Stimulated activated CD8-positive, alpha-beta memory T cell treated with anti-CD3 and anti-CD28 coated beads, Interleukin-7, amount 100 ng/mL, for 4 hours (primary cell): ENCODE measurements at regions not wholly inside any gene's neighbourhood (a gene's known extent, or its start where the extent isn't known, plus 50 kb on each side); places are given as distances from the start of the nearest gene placed in this dataset.
"Not testable (repeated sequence)": the region's sequence is repeated elsewhere in the genome, so short reads cannot be mapped to it uniquely, and the experiment has no call there.

Experiments used
- DNase-seq, 2 donors: peaks; one replicate each; pipeline ENCODE4 v3.0.0-alpha.2; 2020; ENCODE audit warnings: low read depth in 2 of 2

DNA sequence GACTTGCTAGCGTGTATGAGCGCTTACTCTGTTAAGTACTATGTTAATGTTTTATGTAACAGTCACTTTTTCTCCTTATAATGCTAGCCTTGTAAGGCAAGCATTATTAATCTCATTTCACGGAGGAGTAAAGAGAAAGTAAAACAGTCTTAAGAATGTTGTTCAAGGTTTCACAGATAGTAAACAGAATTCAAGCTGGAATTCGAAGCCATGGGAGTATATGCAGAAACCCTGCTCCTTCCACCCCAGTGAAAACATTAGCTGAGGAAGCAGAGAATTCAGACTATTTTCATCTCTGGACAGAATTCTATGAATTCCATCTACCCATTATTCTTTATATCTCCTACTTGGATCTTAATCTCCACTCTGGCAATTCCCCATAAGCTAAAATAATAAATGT, 1028.3 kb upstream of the WWC1 start:
- no peak for DNase-seq

DNA sequence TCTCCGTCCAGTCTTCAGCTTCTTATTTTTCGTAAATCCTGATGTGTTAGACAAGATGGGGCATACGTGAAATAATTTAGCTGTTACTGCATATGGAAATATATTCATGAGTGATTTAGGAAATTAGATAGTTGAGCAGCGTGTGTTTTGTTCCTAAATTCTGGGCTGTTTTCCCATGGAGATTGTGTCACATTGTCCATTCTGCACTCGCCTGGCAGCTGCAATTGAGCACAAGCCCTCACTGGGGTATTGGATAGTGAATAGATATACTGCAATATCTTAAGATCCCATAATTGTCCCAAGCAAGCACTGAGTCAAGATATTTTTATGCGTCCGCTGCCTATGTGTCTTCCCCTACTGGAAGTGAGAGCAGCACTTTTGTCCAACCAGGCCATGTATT, 1027.1 kb upstream of the WWC1 start:
- DNase-seq = no peak

DNA sequence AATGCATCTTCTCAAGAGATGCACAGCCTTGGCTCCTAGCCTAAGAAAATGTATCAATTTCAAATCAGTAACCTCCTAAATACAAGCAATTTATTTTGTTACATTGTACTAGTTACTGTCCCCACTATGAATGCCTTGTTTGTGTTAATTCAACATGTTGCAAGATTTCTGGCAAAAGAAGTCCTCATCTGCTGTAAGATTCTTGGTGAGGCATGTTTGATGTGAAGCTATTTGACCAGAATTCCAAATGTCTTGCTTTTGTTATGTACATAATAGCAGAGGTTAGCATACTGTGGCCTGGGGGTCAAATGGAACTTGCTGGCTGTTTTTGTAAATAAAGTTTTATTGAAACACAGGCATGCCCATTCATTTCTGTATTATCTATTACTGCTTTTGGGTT, 1023.1 kb upstream of the WWC1 start:
- no peak for DNase-seq

DNA sequence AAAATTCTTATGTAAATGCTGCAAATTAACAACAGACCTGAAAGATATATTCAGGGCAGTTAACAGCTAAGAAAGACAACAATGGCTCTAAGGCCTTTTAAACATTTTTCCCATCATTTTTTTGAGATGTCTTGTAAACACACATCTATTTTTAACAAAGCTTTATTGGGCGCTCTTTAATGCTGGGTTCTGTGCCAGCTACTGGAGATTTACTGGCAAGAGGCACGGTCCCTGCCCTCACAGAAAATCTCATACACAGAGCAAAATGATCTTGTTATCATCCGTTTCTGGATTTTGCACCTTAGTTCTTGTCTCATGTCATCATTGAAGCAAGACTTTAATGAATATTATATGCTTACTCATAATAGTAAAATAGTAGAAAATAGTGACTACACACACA, 1022.3 kb upstream of the WWC1 start:
- DNase-seq = no peak

DNA sequence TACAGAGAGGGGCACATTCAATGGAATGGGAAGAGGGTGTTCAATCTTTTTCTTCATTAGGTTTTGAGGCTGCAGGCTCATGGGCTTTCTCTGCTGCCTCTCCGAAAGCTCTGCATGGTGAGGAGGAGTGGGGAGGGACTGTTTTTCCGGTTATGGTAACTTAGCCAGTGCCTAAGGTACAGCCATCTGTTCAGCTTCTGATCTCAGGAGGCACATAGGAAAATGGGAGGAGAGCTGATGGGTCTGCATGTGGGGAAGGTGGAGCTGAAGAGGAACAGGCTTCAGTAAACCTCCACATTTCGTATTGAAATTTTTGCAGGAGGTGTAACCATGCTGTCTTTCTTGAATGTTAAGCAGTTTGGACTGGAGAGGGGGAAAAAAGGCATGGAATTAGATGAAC, 1020.4 kb upstream of the WWC1 start:
- no peak for DNase-seq

DNA sequence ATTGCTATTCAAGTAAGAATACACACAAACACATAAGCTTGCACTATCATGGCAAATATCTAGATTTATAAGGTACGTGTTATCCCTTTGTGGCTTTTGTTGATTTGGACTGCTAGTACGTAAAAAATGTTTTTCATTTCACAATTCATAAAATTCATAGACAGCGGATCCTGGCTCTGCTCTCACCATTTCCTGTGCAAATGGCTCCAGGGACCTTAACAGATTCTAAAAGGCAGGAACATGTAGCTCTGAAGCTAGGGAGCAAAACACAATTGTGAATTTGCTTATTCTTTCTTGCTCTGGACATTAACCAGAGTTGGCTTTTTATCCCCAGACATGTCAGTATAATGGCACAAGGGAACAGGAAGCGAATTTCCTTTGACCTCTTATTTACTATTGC, 1019.9 kb upstream of the WWC1 start:
- no peak for DNase-seq

DNA sequence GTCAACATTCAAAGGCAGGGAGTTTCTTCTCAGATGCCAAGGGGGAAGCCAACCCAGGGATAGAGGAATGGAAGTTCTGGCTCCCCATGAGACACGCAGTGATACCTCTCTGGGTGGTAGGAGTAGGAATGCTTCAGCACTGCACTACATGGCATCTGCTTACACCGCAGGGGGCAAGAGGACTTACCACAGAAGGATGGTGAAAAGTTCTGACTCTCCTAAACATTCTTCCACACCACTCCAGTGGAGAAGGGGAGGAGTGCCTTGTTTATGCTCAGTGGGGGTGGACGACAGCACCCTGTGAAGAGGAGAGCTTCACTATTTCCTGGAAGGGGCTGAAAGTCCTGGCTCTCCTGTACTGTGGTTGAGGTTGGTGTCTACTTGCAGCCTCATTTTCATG, 1011.3 kb upstream of the WWC1 start:
- no peak for DNase-seq

DNA sequence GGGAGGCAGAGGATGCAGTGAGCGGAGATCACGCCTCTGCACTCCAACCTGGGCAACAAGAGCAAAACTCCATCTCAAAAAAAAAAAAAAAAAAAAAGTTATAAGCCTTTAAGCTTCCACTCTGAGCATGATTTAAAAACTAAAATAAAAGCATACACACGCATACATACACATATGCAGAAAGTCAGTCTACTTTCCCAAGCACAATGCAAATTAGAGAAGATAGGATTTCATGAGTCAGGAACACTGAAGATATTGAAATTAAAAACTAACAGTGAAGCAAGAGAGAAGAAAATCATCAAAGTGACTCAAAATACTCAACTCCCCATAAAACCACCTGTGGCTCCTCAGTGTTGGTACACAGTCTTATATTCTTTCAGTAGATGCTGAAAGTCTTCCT, 1009.5 kb upstream of the WWC1 start:
- no peak for DNase-seq

DNA sequence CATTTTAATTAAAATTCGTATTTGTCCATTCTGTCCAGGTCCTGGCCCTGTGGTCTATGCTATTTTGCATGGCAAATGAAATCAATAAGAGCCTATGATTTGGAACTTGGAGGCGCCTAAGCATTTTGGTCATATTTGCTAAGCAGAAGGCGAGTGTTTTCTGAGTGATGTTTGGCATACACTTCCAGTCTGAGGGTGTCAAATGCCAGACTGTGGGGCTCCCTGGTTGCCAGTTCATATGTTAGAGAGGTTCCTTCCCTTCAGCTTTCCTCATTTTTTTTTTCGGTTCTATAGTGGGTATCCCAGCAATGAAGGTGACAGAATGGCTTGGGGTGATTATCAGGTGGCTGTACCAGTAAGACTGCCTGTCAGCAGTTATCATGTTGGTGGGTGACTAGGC, 1007.8 kb upstream of the WWC1 start:
- DNase-seq = no peak

DNA sequence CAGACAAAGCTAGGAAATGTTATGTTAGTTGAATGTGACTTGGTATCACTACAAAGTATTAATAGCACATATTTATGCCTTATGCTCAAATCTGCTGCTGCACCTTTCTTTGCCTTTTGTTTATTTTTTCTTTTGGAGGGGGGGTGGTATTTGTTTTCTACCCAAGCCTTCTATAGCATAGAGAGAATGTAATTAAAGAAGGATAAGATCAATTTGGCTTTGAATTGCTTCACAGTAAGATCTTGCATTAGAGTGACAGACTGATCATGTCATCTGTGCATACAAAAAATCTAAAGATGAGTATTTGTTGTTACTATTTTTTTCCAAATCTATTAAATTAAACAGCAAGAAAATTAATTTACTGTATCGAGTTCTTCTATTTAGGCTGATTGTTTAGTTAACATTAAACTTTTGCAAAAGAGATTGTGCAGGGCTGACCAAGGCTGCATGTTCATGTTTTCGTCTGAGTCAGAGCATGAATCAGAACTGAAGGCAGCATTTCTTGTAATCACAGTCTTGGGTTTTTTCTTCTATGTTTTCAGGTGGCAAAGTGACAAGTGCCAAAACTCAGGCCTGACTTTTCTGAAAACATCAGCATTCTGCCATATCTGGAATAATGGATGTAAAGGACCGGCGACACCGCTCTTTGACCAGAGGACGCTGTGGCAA, 1007.1 kb upstream of the WWC1 start:
- no peak for DNase-seq

DNA sequence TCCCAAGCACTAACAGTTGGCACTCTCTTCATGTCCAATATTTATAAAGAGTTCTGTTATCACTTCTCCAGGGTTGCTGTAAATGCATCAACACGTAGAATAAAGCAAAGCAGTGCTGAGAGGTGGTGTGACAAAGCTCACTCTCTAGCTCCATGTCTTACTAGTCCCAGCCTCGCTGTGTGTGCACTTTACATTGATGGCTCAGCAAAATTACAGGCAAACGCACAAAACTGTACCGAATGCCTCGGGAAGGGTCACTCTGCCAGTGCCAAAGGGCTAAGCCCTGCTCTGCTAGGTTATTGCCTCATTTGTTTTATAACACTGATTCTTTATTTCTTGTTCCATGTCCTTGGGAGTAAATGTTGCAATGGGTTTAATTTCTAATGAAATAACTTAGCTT, 1005.9 kb upstream of the WWC1 start:
- DNase-seq = no peak

DNA sequence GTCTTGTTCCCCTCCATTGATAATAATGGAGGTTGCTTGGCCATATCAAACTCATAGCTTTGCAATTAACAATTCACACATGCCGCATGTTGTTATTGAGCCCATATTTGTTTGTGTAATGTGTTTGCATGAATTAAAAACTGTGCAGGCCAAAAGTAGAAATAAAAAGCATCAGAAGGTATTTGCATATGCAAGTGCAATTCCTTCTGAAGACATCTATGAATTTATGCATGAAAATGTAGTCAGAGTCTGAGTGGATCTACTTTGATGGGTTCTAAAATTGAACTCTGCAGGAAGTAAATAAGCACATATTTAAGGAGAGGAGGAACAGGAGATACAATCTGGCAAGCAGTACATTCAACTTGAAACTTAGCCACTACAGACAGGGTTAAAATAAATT, 1004.6 kb upstream of the WWC1 start:
- DNase-seq = no peak

DNA sequence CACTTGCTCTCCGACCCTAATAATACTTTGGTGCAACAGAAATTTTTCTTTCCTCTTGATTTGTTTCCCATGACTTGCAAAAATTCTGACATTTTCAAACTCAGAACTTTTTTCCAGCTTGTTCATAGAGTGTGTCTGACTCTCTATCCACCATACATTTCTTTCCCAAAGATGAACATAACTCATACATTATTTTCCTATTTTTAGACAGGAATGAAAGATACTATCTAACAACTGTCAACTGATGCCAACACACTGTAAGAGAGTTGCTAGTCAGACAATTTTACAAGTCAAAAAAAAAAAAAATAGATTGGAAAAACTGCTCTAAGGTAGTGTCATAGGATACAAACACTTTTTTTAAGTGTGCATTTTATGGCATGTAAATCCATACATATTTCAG, 1001.0 kb upstream of the WWC1 start:
- no peak for DNase-seq

DNA sequence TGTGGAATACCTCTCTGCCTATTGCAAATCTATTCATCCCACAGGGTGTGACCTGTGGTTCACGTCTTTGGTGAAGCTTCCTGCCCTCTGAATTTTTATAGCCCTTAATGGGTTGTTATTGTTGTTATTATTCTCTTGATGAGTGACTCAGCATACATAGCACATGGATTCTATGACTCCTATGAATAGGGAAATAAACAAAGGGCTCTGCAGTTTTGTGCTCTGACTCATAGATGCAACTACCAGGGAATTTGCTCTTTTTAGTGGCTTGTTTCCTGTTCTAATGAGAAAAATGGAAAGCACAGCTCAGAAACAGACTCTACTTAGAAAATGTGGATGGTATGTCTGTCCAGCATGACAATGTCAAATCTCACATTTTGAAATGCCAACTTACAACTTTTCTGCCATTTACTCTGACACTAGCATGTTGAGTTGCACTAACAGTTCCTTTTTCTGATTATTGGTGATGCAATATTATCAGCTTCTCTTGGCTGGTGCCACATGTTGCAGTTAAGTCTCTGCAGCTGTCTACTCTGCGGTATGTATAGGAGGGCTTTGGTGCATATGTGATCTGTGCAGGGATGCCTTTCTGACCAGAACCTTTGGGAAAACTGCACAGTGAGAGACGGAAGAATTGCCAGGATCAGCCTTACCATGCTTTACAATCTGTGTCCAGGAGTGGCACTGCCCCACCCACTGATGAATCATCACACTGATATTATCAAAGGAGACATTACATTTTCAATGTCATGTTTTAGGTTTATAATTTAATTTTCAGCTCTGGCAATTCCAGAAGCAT, 996.4 kb upstream of the WWC1 start:
- DNase-seq = no peak

DNA sequence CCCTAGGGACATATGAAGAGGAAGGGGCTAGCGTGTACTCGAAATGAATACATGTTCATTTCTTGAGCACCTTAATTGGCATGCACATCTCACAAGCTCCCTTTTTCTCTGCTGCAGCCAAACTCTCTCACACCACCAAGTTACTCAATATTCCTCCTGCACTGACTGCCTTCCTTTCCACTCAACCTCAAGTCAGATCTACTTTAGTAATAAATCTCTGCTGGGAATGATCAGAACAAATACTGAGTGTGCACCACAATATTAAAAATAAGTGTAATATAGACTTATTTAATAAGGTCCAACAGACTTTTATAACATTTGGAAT, 995.8 kb upstream of the WWC1 start:
- no peak for DNase-seq

DNA sequence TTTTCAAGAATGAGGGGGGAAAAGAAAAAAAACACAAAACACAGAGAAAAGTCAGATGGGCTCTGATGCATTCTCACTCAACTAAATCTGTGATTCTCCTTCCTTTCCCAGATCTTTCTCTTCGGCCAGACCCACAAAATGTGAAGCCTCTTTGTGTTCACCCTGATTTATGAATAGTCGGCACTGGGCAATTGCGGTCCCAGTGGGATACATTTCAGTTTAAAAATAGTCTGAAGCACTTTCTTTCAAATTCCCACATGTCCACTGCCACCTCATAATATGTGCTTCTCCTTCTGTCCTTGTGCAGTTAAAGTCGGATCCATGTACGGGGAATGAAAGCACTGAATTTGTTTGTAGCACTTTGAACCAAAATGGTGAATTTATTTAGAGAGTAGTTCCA, 995.4 kb upstream of the WWC1 start:
- no peak for DNase-seq

DNA sequence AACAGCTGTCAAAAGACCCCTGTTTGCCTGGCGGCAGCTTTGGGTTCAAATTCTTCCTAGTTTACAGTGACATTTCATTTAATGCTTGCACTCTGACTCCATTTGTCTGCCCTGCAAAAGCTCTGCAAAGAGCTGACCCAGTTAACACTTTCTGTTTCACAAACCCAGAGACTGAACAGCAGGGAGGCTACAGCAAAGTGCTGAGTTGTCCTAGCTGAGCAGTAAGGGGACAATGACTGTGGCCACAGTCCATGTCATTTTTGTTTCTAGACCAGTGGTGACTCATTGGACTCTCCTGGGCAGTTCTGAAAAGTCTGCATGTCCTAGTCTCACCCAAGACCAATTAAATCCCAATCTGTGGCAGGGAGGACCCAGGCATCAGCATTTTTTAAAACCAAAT, 994.8 kb upstream of the WWC1 start:
- DNase-seq = no peak

DNA sequence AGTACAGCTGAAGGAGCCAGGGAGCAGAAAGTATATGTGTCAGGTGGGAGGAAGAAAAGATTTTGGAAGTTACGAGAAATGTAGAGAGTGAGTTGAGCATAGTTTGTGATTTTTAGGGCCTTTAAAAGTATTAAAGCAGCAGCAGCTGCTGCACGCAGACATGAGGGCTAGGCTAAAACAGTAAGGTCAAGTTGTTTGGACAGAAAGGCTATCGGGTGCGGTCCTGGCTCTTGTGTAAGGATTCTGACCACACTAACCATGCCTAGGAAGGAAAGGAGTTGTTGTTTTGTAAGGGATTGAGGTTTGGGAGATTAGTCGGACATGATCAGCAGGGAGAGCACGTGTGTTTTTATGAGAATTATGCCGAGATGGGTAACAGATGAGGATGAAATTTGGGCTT, 991.6 kb upstream of the WWC1 start:
- not testable (repeated sequence) for DNase-seq

DNA sequence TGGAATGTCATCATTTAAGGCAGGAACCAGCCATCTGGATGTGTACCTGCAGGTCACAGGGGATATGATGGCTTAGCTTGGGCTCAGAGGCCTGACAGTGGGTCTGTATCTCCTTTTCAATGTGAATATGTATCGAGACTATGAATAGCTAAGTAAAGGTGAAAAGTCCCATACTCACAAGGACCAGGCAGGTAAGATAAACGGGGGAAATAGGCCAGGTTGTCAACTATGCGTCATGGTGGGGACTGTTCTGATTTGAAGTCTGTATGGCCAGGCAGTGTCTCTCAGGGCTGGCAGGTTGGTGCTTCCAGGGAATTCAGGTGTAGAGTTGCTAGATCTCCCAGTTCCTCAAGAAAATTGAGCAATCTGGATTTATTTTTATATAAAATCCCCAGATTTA, 987.9 kb upstream of the WWC1 start:
- DNase-seq = no peak

DNA sequence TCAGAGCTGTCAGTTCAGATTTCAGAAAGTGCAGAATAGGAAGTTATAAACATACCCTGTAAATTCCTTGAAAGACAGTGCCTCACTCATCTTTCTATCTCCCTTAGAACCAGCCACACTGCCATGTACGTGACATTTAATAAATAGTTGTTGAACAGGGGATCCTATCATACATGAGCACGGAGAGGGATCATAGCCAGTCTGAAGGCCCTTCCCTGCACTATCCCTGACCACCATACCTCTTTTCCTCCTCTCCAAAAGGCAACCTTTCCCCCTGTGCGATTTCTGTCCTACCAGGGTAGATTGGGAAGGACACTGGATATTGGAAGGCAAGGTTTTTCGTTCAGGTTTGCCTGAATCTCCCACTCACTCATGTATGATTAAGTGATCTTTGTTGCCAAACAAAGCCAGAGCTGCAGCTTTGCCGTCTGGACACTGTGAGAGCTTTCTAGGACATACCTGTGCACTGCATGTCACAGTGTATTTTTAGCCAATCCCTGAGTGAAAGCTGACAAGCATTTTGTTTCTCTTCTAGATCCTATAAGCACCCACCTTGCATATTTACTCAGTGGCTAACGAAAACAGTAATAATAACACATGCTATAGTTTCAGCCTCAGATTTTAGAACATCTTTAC, 986.5 kb upstream of the WWC1 start:
- DNase-seq = no peak

DNA sequence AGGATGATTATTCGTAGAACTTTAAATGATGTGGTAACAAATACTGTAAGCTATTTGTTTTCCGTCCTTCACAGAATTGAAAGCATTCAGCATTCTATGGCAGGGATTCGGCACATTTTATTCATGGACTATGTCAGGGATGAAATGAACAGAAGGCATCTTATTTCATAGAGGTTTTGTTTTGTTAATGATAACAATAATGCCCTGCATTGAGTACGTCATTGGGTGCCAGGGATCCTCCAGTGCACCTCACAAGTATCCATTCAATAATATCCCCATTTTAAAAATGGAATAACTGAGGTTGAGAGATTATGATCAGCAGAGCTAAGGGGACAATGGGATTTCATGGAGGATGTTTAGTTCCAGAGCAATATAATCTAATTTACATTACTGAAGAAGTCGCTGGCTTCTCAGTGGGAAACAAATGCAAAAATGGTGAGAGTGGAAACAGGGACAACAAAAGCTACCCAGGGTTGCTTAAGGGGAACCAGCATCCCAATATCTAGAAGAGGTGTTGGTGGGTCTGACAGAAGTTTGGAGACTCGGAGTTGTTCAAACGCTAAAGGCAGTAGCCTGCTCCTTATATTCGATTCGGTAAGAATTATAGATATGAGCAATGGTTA, 985.7 kb upstream of the WWC1 start:
- no peak for DNase-seq

DNA sequence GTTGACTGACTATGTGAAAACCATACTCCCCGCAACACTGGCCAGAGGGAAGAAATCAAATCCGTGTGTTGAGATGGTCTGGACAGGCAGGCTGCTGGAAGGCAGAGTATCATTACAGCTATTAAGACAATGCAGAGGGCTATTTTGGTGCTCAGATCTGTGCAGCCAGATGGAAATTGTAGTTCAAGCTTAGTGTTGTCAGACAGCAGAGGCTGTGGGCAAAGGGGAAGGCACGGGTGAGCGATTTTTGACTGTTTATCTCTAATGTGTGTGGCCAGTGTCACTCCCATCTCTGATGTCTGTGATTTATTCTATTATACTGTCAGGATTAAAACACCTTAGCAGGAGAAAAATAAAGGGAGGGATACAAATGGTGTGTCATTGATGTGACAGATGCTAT, 984.4 kb upstream of the WWC1 start:
- DNase-seq = no peak

DNA sequence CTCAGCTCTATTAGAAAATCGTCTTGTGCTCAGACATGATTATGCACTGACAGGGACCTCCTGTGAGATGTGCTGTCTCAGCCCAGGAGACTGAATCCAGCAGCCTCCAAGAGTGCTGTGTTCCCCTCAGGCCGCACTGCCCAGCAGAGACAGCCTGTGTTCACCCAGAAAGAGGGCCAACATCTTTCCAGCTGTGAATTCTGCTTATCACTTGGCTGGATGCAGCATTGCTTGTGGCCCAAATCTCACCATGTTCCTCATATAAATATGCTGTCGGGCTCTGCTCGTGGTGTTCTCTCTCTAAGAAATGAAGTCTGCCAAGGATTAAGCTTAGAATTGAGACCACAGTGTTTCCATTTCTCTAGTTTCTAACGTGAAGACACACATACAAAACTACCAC, 983.0 kb upstream of the WWC1 start:
- no peak for DNase-seq
